ENCODE measurements at regions not wholly inside any gene's neighbourhood (a gene's known extent, or its start where the extent isn't known, plus 50 kb on each side); places are given as distances from the start of the nearest gene placed in this dataset.

- TF ChIP-seq, protein P1, sequence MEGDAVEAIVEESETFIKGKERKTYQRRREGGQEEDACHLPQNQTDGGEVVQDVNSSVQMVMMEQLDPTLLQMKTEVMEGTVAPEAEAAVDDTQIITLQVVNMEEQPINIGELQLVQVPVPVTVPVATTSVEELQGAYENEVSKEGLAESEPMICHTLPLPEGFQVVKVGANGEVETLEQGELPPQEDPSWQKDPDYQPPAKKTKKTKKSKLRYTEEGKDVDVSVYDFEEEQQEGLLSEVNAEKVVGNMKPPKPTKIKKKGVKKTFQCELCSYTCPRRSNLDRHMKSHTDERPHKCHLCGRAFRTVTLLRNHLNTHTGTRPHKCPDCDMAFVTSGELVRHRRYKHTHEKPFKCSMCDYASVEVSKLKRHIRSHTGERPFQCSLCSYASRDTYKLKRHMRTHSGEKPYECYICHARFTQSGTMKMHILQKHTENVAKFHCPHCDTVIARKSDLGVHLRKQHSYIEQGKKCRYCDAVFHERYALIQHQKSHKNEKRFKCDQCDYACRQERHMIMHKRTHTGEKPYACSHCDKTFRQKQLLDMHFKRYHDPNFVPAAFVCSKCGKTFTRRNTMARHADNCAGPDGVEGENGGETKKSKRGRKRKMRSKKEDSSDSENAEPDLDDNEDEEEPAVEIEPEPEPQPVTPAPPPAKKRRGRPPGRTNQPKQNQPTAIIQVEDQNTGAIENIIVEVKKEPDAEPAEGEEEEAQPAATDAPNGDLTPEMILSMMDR (IDR thresholded peaks at IDR 0.05) = no peak
- TF ChIP-seq POLR2A (IDR thresholded peaks at IDR 0.05) = no peak
Observed at GRCh38 chr1:112776688-112777087, 61.6 kb upstream of the PPM1J start.
